ENCODE measurements at regions not wholly inside any gene's neighbourhood (a gene's known extent, or its start where the extent isn't known, plus 50 kb on each side); places are given as distances from the start of the nearest gene placed in this dataset.

- DNase-seq (ENCODE audit: low read depth): peak; percentile 64
- TF ChIP-seq CTCF (conservative IDR thresholded peaks at IDR 0.05; ENCODE audit: low read depth, low read length): no peak
- no peak overlapping the region for H3K4me3 ChIP-seq (ENCODE audit: low read depth, low read length)
These were observed 949.3 kb downstream of the MRPL39 start for GRCh38 chr21:24658026-24658425.

- H3K4me3 ChIP-seq (ENCODE audit: low read depth, low read length): no peak overlapping the region
- no peak for TF ChIP-seq CTCF (conservative IDR thresholded peaks at IDR 0.05; ENCODE audit: low read depth, low read length)
- no peak for DNase-seq (ENCODE audit: low read depth)
These were observed 957.6 kb downstream of the MRPL39 start for GRCh38 chr21:24649691-24650090.

- no peak for DNase-seq (ENCODE audit: low read depth)
- H3K4me3 ChIP-seq (ENCODE audit: low read depth, low read length): no peak overlapping the region
- TF ChIP-seq CTCF (conservative IDR thresholded peaks at IDR 0.05; ENCODE audit: low read depth, low read length): no peak
These were observed 970.6 kb downstream of the MRPL39 start for GRCh38 chr21:24636696-24637095.

GRCh38 chr21:24634749-24635148, 972.5 kb downstream of the MRPL39 start:
- no peak for TF ChIP-seq CTCF (conservative IDR thresholded peaks at IDR 0.05; ENCODE audit: low read depth, low read length)
- DNase-seq (ENCODE audit: low read depth): no peak
- H3K4me3 ChIP-seq (ENCODE audit: low read depth, low read length): no peak overlapping the region

GRCh38 chr21:24628536-24628935, 978.7 kb downstream of the MRPL39 start:
- TF ChIP-seq CTCF (conservative IDR thresholded peaks at IDR 0.05; ENCODE audit: low read depth, low read length): no peak
- no peak for DNase-seq (ENCODE audit: low read depth)
- no peak overlapping the region for H3K4me3 ChIP-seq (ENCODE audit: low read depth, low read length)

GRCh38 chr21:24628046-24628445, 979.2 kb downstream of the MRPL39 start:
- H3K4me3 ChIP-seq (ENCODE audit: low read depth, low read length): no peak overlapping the region
- no peak for DNase-seq (ENCODE audit: low read depth)
- no peak for TF ChIP-seq CTCF (conservative IDR thresholded peaks at IDR 0.05; ENCODE audit: low read depth, low read length)

- H3K4me3 ChIP-seq (ENCODE audit: low read depth, low read length): no peak overlapping the region
- TF ChIP-seq CTCF (conservative IDR thresholded peaks at IDR 0.05; ENCODE audit: low read depth, low read length): no peak
- DNase-seq (ENCODE audit: low read depth): no peak
These were observed 989.5 kb downstream of the MRPL39 start for GRCh38 chr21:24617819-24618218.
